Liver (tissue), 3 donors: ENCODE measurements at regions not wholly inside any gene's neighbourhood (a gene's known extent, or its start where the extent isn't known, plus 50 kb on each side); places are given as distances from the start of the nearest gene placed in this dataset.

Source experiments
- FOXA1 ChIP-seq: IDR thresholded peaks from 2 replicates; pipeline ENCODE4 v1.6.1; 2016; ENCODE audit warnings: antibody characterized with exemption
- FOXA2 ChIP-seq: IDR thresholded peaks from 2 replicates; pipeline ENCODE4 v1.6.1; 2016; ENCODE audit warnings: antibody characterized with exemption
- HNF4G ChIP-seq: IDR thresholded peaks from 2 replicates; pipeline ENCODE4 v1.6.1; 2016; ENCODE audit warnings: antibody characterized with exemption
- JUND ChIP-seq, 2 donors: IDR thresholded peaks; 2 replicates each; pipeline ENCODE4 v1.6.1; 2016; ENCODE audit warnings: antibody characterized with exemption in 2 of 2
- MAX ChIP-seq: IDR thresholded peaks from 2 replicates; pipeline ENCODE4 v1.6.1; 2016; ENCODE audit warnings: antibody characterized with exemption
- RXRA ChIP-seq, 2 donors: IDR thresholded peaks; 2 replicates each; pipeline ENCODE4 v1.6.1; 2017 to 2018; ENCODE audit warnings: antibody characterized with exemption in 2 of 2, mild to moderate bottlenecking in 1 of 2
- SP1 ChIP-seq: IDR thresholded peaks from 2 replicates; pipeline ENCODE4 v1.6.1; 2018; ENCODE audit warnings: antibody characterized with exemption, mild to moderate bottlenecking
- TAF1 ChIP-seq: conservative IDR thresholded peaks from 2 replicates; pipeline ENCODE4 v1.6.1; 2016; ENCODE audit warnings: antibody characterized with exemption, mild to moderate bottlenecking
- YY1 ChIP-seq: IDR thresholded peaks from 2 replicates; pipeline ENCODE4 v1.6.1; 2016; ENCODE audit warnings: antibody characterized with exemption, mild to moderate bottlenecking
- ZBTB33 ChIP-seq: IDR thresholded peaks from 2 replicates; pipeline ENCODE4 v1.6.1; 2016; ENCODE audit warnings: antibody characterized with exemption
- TF ChIP-seq, protein P1 (sequence below): IDR thresholded peaks from 2 replicates; pipeline ENCODE4 v1.6.1; 2016; ENCODE audit warnings: antibody characterized with exemption
- TF ChIP-seq, protein P2 (sequence below): fragments of 150-350 bp; IDR thresholded peaks from 2 replicates; pipeline ENCODE4 v1.5.1; 2017; ENCODE audit warnings: improper control_type of control experiment, low read depth, low read length; ENCODE audit not compliant: missing input control
- TF ChIP-seq, protein P3 (sequence below): IDR thresholded peaks from 2 replicates; pipeline ENCODE4 v1.6.1; 2016; ENCODE audit warnings: antibody characterized with exemption, mild to moderate bottlenecking
- donor health status: healthy.
- donor health status: healthy.

GRCh38 chr13:105087945-105088344, 1447.5 kb downstream of the EFNB2 start:
- TF ChIP-seq, protein P1, sequence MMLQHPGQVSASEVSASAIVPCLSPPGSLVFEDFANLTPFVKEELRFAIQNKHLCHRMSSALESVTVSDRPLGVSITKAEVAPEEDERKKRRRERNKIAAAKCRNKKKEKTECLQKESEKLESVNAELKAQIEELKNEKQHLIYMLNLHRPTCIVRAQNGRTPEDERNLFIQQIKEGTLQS: no peak
- TF ChIP-seq, protein P2, sequence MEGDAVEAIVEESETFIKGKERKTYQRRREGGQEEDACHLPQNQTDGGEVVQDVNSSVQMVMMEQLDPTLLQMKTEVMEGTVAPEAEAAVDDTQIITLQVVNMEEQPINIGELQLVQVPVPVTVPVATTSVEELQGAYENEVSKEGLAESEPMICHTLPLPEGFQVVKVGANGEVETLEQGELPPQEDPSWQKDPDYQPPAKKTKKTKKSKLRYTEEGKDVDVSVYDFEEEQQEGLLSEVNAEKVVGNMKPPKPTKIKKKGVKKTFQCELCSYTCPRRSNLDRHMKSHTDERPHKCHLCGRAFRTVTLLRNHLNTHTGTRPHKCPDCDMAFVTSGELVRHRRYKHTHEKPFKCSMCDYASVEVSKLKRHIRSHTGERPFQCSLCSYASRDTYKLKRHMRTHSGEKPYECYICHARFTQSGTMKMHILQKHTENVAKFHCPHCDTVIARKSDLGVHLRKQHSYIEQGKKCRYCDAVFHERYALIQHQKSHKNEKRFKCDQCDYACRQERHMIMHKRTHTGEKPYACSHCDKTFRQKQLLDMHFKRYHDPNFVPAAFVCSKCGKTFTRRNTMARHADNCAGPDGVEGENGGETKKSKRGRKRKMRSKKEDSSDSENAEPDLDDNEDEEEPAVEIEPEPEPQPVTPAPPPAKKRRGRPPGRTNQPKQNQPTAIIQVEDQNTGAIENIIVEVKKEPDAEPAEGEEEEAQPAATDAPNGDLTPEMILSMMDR: no peak
- TF ChIP-seq YY1: no peak
- no peak for TF ChIP-seq TAF1
- no peak for TF ChIP-seq ZBTB33
- TF ChIP-seq FOXA2: no peak
- TF ChIP-seq HNF4G: no peak
- TF ChIP-seq MAX: no peak
- TF ChIP-seq RXRA (IDR thresholded peaks at IDR 0.05): no peak
- TF ChIP-seq FOXA1: no peak
- TF ChIP-seq, protein P3, sequence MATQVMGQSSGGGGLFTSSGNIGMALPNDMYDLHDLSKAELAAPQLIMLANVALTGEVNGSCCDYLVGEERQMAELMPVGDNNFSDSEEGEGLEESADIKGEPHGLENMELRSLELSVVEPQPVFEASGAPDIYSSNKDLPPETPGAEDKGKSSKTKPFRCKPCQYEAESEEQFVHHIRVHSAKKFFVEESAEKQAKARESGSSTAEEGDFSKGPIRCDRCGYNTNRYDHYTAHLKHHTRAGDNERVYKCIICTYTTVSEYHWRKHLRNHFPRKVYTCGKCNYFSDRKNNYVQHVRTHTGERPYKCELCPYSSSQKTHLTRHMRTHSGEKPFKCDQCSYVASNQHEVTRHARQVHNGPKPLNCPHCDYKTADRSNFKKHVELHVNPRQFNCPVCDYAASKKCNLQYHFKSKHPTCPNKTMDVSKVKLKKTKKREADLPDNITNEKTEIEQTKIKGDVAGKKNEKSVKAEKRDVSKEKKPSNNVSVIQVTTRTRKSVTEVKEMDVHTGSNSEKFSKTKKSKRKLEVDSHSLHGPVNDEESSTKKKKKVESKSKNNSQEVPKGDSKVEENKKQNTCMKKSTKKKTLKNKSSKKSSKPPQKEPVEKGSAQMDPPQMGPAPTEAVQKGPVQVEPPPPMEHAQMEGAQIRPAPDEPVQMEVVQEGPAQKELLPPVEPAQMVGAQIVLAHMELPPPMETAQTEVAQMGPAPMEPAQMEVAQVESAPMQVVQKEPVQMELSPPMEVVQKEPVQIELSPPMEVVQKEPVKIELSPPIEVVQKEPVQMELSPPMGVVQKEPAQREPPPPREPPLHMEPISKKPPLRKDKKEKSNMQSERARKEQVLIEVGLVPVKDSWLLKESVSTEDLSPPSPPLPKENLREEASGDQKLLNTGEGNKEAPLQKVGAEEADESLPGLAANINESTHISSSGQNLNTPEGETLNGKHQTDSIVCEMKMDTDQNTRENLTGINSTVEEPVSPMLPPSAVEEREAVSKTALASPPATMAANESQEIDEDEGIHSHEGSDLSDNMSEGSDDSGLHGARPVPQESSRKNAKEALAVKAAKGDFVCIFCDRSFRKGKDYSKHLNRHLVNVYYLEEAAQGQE: no peak
- TF ChIP-seq SP1: no peak
- no peak for TF ChIP-seq JUND (IDR thresholded peaks at IDR 0.05)
